Astrocyte (in vitro differentiated cells and primary cell): ENCODE measurements at regions not wholly inside any gene's neighbourhood (a gene's known extent, or its start where the extent isn't known, plus 50 kb on each side); places are given as distances from the start of the nearest gene placed in this dataset.

Experiments
- EZH2 ChIP-seq: IDR thresholded peaks from 2 replicates; pipeline ENCODE4 v1.6.1; 2012; ENCODE audit warnings: mild to moderate bottlenecking, low read length, inconsistent platforms; ENCODE audit not compliant: insufficient read depth
- TF ChIP-seq, protein P1 (sequence below): IDR thresholded peaks from 2 replicates; pipeline ENCODE4 v1.5.1; 2011; ENCODE audit warnings: low read depth, mild to moderate bottlenecking, inconsistent platforms, low read length, moderate library complexity; ENCODE audit not compliant: insufficient read depth

DNA sequence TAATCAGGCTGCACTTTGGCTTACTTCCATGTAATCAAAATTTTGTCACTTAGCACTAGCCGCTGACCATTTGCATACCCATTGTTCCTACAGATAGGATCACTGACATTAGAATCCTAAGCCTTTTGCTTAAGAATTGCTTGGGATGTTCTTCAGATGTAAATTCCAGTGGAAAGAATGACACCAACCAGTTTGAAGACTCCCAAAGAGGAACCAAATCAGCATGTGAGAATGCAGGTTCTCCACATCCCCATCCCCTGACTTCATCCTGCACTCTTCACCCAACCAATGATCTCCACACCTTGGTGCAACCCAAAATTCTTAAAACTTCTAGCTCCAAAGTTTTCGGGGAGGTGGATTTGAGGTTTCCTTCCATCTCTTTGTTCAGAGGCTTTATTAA lies 345.6 kb downstream of the GPAM start:
- TF ChIP-seq, protein P1, sequence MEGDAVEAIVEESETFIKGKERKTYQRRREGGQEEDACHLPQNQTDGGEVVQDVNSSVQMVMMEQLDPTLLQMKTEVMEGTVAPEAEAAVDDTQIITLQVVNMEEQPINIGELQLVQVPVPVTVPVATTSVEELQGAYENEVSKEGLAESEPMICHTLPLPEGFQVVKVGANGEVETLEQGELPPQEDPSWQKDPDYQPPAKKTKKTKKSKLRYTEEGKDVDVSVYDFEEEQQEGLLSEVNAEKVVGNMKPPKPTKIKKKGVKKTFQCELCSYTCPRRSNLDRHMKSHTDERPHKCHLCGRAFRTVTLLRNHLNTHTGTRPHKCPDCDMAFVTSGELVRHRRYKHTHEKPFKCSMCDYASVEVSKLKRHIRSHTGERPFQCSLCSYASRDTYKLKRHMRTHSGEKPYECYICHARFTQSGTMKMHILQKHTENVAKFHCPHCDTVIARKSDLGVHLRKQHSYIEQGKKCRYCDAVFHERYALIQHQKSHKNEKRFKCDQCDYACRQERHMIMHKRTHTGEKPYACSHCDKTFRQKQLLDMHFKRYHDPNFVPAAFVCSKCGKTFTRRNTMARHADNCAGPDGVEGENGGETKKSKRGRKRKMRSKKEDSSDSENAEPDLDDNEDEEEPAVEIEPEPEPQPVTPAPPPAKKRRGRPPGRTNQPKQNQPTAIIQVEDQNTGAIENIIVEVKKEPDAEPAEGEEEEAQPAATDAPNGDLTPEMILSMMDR, result no peak
- no peak for TF ChIP-seq EZH2
